ENCODE measurements at regions not wholly inside any gene's neighbourhood (a gene's known extent, or its start where the extent isn't known, plus 50 kb on each side); places are given as distances from the start of the nearest gene placed in this dataset.
"Not testable (repeated sequence)": the region's sequence is repeated elsewhere in the genome, so short reads cannot be mapped to it uniquely, and the experiment has no call there.

DNA sequence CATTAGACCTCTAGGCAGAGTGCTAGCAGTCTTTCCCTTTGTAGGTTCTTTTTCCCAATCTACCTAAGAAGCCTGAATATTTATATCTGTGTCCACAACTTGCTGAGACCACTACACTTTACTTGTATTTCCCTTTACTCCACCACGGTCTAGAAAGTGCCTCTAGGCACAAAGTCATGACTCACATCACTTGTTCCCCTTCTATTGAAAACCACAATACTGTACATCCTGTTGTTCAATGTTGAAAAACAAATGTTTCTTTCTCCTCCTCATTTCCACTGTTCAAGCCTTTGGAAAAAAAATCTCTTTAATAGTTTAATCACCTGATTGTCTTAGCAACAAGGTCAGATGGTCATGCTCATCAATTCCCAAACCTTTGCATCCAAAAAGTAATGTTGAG is 326.7 kb downstream of the GUCY2F start:
- H3K36me3 ChIP-seq (ENCODE audit: insufficient read depth) = no peaks in the 10 kb centered on the region
- no peak overlapping the region for H3K9ac ChIP-seq
- no peaks in the 10 kb centered on the region for H4K20me1 ChIP-seq (ENCODE audit: insufficient read depth)
- H3K4me3 ChIP-seq (IDR thresholded peaks at IDR 0.05; ENCODE audit: insufficient read depth, low read depth, low read length) = no peak overlapping the region
- H2AFZ ChIP-seq (ENCODE audit: low read depth) = no peak overlapping the region
- TF ChIP-seq, protein P1, sequence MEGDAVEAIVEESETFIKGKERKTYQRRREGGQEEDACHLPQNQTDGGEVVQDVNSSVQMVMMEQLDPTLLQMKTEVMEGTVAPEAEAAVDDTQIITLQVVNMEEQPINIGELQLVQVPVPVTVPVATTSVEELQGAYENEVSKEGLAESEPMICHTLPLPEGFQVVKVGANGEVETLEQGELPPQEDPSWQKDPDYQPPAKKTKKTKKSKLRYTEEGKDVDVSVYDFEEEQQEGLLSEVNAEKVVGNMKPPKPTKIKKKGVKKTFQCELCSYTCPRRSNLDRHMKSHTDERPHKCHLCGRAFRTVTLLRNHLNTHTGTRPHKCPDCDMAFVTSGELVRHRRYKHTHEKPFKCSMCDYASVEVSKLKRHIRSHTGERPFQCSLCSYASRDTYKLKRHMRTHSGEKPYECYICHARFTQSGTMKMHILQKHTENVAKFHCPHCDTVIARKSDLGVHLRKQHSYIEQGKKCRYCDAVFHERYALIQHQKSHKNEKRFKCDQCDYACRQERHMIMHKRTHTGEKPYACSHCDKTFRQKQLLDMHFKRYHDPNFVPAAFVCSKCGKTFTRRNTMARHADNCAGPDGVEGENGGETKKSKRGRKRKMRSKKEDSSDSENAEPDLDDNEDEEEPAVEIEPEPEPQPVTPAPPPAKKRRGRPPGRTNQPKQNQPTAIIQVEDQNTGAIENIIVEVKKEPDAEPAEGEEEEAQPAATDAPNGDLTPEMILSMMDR (conservative IDR thresholded peaks at IDR 0.05; ENCODE audit: low read depth, low read length) = no peak
- no peaks in the 10 kb centered on the region for H3K4me1 ChIP-seq (ENCODE audit: low read depth, poor library complexity, severe bottlenecking)
- H3K27me3 ChIP-seq (ENCODE audit: insufficient read depth, low read depth) = no peaks in the 10 kb centered on the region
- H3K79me2 ChIP-seq (ENCODE audit: insufficient read depth, low read depth) = no peaks in the 10 kb centered on the region
- H3K4me2 ChIP-seq = no peak overlapping the region
- no peak overlapping the region for H3K27ac ChIP-seq

DNA sequence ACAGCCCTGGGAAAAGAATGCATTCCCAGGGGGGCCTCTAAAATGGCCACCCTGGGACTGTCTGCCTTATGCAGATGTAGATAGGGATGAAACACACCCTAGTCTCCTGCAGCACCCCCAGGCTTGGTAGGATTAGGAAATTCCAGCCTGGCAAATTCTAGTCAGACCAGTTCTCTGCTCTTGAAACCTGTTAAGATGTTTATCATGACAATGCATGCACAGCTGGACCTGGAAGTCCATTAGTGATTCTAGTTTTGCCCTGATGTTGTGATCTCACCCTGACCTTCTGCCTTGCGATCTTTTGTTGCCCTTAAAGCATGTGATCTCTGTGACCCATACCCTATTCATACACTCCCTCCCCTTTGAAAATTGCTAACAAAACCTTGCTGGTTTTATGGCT is 337.7 kb downstream of the GUCY2F start:
- not testable (repeated sequence) for H3K27me3 ChIP-seq (ENCODE audit: insufficient read depth, low read depth); H3K79me2 ChIP-seq (ENCODE audit: insufficient read depth, low read depth); H3K4me3 ChIP-seq (IDR thresholded peaks at IDR 0.05; ENCODE audit: insufficient read depth, low read depth, low read length); H3K4me2 ChIP-seq; H2AFZ ChIP-seq (ENCODE audit: low read depth); H3K36me3 ChIP-seq (ENCODE audit: insufficient read depth); H3K27ac ChIP-seq; H3K4me1 ChIP-seq (ENCODE audit: low read depth, poor library complexity, severe bottlenecking); H4K20me1 ChIP-seq (ENCODE audit: insufficient read depth); H3K9ac ChIP-seq

DNA sequence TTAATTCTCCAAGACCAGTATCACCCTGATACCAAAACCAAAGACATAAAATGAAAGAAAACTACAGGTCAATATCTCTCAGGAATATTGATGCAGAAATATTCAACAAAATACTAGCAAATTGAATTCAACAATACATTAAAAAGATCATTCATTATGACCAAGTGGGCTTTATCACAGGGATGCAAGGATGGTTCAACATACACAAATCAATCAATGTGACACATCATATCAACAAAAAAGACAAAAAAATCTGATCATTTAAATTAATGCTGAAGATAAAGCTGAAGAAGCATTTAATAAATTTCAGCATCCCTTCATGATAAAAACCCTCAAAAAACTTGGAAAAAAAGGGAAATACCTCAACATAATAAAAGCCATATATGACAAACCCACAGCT is 341.4 kb downstream of the GUCY2F start:
- Histone ChIP-seq H3K4me1 (ENCODE audit: low read depth, poor library complexity, severe bottlenecking) (no peaks in the 10 kb centered on the region), H3K9ac (no peak overlapping the region), H3K36me3 (ENCODE audit: insufficient read depth) (peaks cover 2% of the 10 kb centered on the region; the same call in 1 of the 2 replicates), H3K27ac (no peak overlapping the region), H3K4me2 (no peak overlapping the region), H3K4me3 (IDR thresholded peaks at IDR 0.05; ENCODE audit: insufficient read depth, low read depth, low read length) (no peak overlapping the region), H4K20me1 (ENCODE audit: insufficient read depth) (no peaks in the 10 kb centered on the region), H3K27me3 (ENCODE audit: insufficient read depth, low read depth) (no peaks in the 10 kb centered on the region), H2AFZ (ENCODE audit: low read depth) (no peak overlapping the region), H3K79me2 (ENCODE audit: insufficient read depth, low read depth) (no peaks in the 10 kb centered on the region)
- TF ChIP-seq, protein P1 (conservative IDR thresholded peaks at IDR 0.05; ENCODE audit: low read depth, low read length) = no peak

- Histone ChIP-seq H4K20me1 (ENCODE audit: insufficient read depth) (no peaks in the 10 kb centered on the region), H3K27me3 (ENCODE audit: insufficient read depth, low read depth) (no peaks in the 10 kb centered on the region), H3K36me3 (ENCODE audit: insufficient read depth) (peaks cover 2% of the 10 kb centered on the region; the same call in 1 of the 2 replicates), H3K4me1 (ENCODE audit: low read depth, poor library complexity, severe bottlenecking) (no peaks in the 10 kb centered on the region), H3K4me2 (no peak overlapping the region), H3K27ac (no peak overlapping the region), H3K79me2 (ENCODE audit: insufficient read depth, low read depth) (no peaks in the 10 kb centered on the region), H3K4me3 (IDR thresholded peaks at IDR 0.05; ENCODE audit: insufficient read depth, low read depth, low read length) (no peak overlapping the region), H2AFZ (ENCODE audit: low read depth) (no peak overlapping the region), H3K9ac (no peak overlapping the region)
- TF ChIP-seq, protein P1 (conservative IDR thresholded peaks at IDR 0.05; ENCODE audit: low read depth, low read length) = no peak
Observed at GRCh38 chrX:109134777-109135176, 347.1 kb downstream of the GUCY2F start.

DNA sequence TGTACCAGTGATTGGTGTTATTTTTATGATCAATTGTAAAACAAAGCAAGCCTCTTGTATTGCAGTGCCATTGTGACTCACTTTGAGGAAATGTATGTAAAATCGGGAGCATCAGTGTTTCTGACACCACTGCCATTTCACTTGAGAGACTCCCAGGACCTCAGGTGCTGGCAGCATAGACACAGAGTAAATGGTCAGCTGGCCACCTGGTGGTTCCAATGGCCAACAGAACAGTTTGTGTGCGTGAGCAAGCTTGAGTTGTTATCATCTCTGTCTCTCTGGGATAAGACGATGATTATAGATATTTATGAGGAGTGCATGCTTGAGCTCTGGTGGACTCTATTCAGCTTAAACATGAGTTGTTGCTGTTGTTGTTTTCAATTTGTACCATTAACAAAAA is 356.6 kb downstream of the GUCY2F start:
- Histone ChIP-seq H2AFZ (ENCODE audit: low read depth) (no peak overlapping the region), H3K27me3 (ENCODE audit: insufficient read depth, low read depth) (no peaks in the 10 kb centered on the region), H3K36me3 (ENCODE audit: insufficient read depth) (no peaks in the 10 kb centered on the region), H3K79me2 (ENCODE audit: insufficient read depth, low read depth) (no peaks in the 10 kb centered on the region), H3K4me1 (ENCODE audit: low read depth, poor library complexity, severe bottlenecking) (no peaks in the 10 kb centered on the region), H4K20me1 (ENCODE audit: insufficient read depth) (no peaks in the 10 kb centered on the region), H3K4me2 (no peak overlapping the region), H3K4me3 (IDR thresholded peaks at IDR 0.05; ENCODE audit: insufficient read depth, low read depth, low read length) (no peak overlapping the region), H3K9ac (no peak overlapping the region), H3K27ac (no peak overlapping the region)
- TF ChIP-seq, protein P1 (conservative IDR thresholded peaks at IDR 0.05; ENCODE audit: low read depth, low read length) = no peak

All from KMS-11 (cell line).